Gastroesophageal sphincter (tissue), 4 donors: ENCODE measurements at regions not wholly inside any gene's neighbourhood (a gene's known extent, or its start where the extent isn't known, plus 50 kb on each side); places are given as distances from the start of the nearest gene placed in this dataset.

Experiments used
- ATAC-seq: fragments of 150-250 bp; one replicate; pipeline ENCODE4 v1.9.1; 2016; ENCODE audit warnings: mild to moderate bottlenecking, moderate library complexity
- H3K27ac ChIP-seq, 4 donors: fragments of 200-600 bp; sonication (generic) in 3 of 4; 1 replicate in 3 of 4; 2 replicates in 1 of 4; pipeline ENCODE4 v1.5.1; 2016 to 2019
- H3K27me3 ChIP-seq: fragments of 200-600 bp; sonication (generic); one replicate; pipeline ENCODE4 v1.5.1; 2019
- H3K36me3 ChIP-seq, 2 donors: fragments of 200-600 bp; sonication (generic); one replicate each; pipeline ENCODE4 v1.5.1; 2019; ENCODE audit warnings: control low read depth in 1 of 2
- H3K4me1 ChIP-seq, 3 donors: fragments of 200-600 bp; sonication (generic); 1 replicate in 2 of 3; 2 replicates in 1 of 3; pipeline ENCODE4 v1.5.1; 2016 to 2019; ENCODE audit warnings: control low read depth in 2 of 3
- H3K4me3 ChIP-seq, 2 donors: fragments of 200-600 bp; sonication (generic); one replicate each; pipeline ENCODE4 v1.5.1; 2019; ENCODE audit warnings: mild to moderate bottlenecking in 1 of 2, moderate library complexity in 1 of 2
- H3K9me3 ChIP-seq, 3 donors: fragments of 200-600 bp; sonication (generic); one replicate each; pipeline ENCODE4 v1.5.1; 2017 to 2019; ENCODE audit warnings: control low read depth in 2 of 3
- CTCF ChIP-seq, 4 experiments: fragments of 200-600 bp in 2 of 4; fragments of 450-650 bp in 2 of 4; sonication (generic) in 1 of 4; IDR thresholded peaks; one replicate each; pipeline ENCODE4 v1.5.1; 2017 to 2019; ENCODE audit warnings: antibody characterized with exemption in 4 of 4, mild to moderate bottlenecking in 2 of 4, moderate library complexity in 2 of 4
- EP300 ChIP-seq: sonication (generic); formaldehyde crosslinking; IDR thresholded peaks from one replicate; pipeline ENCODE4 v1.6.1; 2017; ENCODE audit warnings: antibody characterized with exemption, mild to moderate bottlenecking
- POLR2A ChIP-seq, 2 donors: fragments of 450-650 bp; IDR thresholded peaks; one replicate each; pipeline ENCODE4 v1.6.1; 2017; ENCODE audit warnings: antibody characterized with exemption in 2 of 2, mild to moderate bottlenecking in 2 of 2, moderate library complexity in 1 of 2
- POLR2AphosphoS5 ChIP-seq: sonication (generic); formaldehyde crosslinking; IDR thresholded peaks from one replicate; pipeline ENCODE4 v1.6.1; 2017; ENCODE audit warnings: antibody characterized with exemption
- WGBS, 2 donors: methylation state at CpG; one replicate each; pipeline ENCODE4 v1.1.5; 2018; ENCODE audit warnings: low coverage in 1 of 2; 5-methylcytosine and 5-hydroxymethylcytosine counted together

- Histone ChIP-seq H3K27ac (no peak overlapping the region), H3K4me3 (no peak overlapping the region), H3K9me3 (no peaks in the 10 kb centered on the region), H3K27me3 (no peaks in the 10 kb centered on the region), H3K36me3 (no peaks in the 10 kb centered on the region), H3K4me1 (no peaks in the 10 kb centered on the region)
- ATAC-seq, result no peak
- TF ChIP-seq EP300 (no peak), POLR2AphosphoS5 (no peak)
- WGBS, 2 donors, result 51 to 57% methylated on average over 5 of the region's 5 CpGs
Observed at GRCh38 chr11:18878211-18878610, 61.0 kb downstream of the MRGPRX1 start.

- H3K27me3 ChIP-seq, result no peaks in the 10 kb centered on the region
- H3K27ac ChIP-seq, result no peak overlapping the region
- H3K36me3 ChIP-seq, result no peaks in the 10 kb centered on the region
- H3K4me1 ChIP-seq, result no peaks in the 10 kb centered on the region
- no peak overlapping the region for H3K4me3 ChIP-seq
- TF ChIP-seq POLR2AphosphoS5 (no peak), POLR2A (IDR thresholded peaks at IDR 0.05) (no peak), EP300 (no peak), CTCF (IDR thresholded peaks at IDR 0.05) (no peak)
- H3K9me3 ChIP-seq, result no peaks in the 10 kb centered on the region
- 63 to 92% methylated on average over 2 of the region's 2 CpGs for WGBS, 2 donors
- no peak for ATAC-seq
Observed at GRCh38 chr11:18865951-18866350, 73.3 kb downstream of the MRGPRX1 start.

GRCh38 chr11:18865261-18865660 lies 73.7 kb upstream of the PTPN5 start:
- Histone ChIP-seq H3K27me3 (no peaks in the 10 kb centered on the region), H3K4me3 (no peak overlapping the region), H3K27ac (no peak overlapping the region), H3K4me1 (no peaks in the 10 kb centered on the region), H3K36me3 (no peaks in the 10 kb centered on the region), H3K9me3 (no peaks in the 10 kb centered on the region)
- WGBS, 2 donors, result 76 to 83% methylated on average over 3 of the region's 3 CpGs
- TF ChIP-seq EP300, result no peak
- no peak for TF ChIP-seq POLR2A (IDR thresholded peaks at IDR 0.05)
- no peak for TF ChIP-seq POLR2AphosphoS5
- TF ChIP-seq CTCF (IDR thresholded peaks at IDR 0.05), result no peak
- ATAC-seq, result no peak

GRCh38 chr11:18853086-18853720 lies 61.6 kb upstream of the PTPN5 start:
- TF ChIP-seq EP300 (no peak), CTCF (IDR thresholded peaks at IDR 0.05) (no peak), POLR2A (IDR thresholded peaks at IDR 0.05) (no peak), POLR2AphosphoS5 (no peak)
- Histone ChIP-seq H3K9me3 (peaks cover 0 to 32% (median 0%) of the 10 kb centered on the region in 3 donors), H3K36me3 (no peaks in the 10 kb centered on the region), H3K27me3 (peaks cover 8% of the 10 kb centered on the region), H3K4me1 (no peaks in the 10 kb centered on the region), H3K27ac (no peak overlapping the region), H3K4me3 (no peak overlapping the region)
- no peak for ATAC-seq
- 56% methylated on average over 2 of the region's 5 CpGs; no CpG with 5 or more reads in 1 of the 2 donors for WGBS, 2 donors

- H3K4me3 ChIP-seq, result no peak overlapping the region
- 100% methylated on average over 1 of the region's 1 CpG; no CpG with 5 or more reads in 1 of the 2 donors for WGBS, 2 donors
- H3K36me3 ChIP-seq, result no peaks in the 10 kb centered on the region
- no peak overlapping the region for H3K27ac ChIP-seq
- no peaks in the 10 kb centered on the region for H3K4me1 ChIP-seq
- ATAC-seq, result no peak
- peaks cover 8% of the 10 kb centered on the region for H3K27me3 ChIP-seq
- H3K9me3 ChIP-seq, result peaks cover 0 to 25% (median 0%) of the 10 kb centered on the region in 3 donors
- TF ChIP-seq POLR2AphosphoS5 (no peak), CTCF (IDR thresholded peaks at IDR 0.05) (no peak), EP300 (no peak), POLR2A (IDR thresholded peaks at IDR 0.05) (no peak)
Observed at GRCh38 chr11:18849406-18849805, 57.8 kb upstream of the PTPN5 start.
